ENCODE measurements at regions not wholly inside any gene's neighbourhood (a gene's known extent, or its start where the extent isn't known, plus 50 kb on each side); places are given as distances from the start of the nearest gene placed in this dataset.

- in situ Hi-C loops (cut with HindIII; ENCODE audit: low pct_unique_long_range_greater_than_20kb, low sequenced_read_pairs): no loop called here
Observed at GRCh38 chr21:32173121-32173724, 105.6 kb downstream of the MIS18A start.

DNA sequence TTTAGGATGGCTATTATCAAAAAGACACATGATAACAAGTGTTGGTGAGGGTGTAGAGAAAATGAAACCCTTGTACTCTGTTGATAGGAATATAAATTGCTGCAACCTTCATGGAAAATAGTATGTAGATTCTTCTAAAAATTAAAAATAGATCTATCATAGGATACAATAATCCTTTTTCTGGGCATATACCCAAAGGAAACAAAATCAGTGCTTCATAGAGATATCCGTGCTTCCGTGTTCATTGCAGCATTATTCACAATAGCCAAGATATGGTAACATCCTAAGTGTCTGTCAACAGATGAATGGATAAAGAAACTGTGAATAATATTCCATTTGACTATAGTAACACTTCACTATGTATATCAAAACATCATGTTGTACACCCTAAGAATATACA, 106.7 kb downstream of the MIS18A start:
- POLR2A ChIA-PET: no interaction called here

More at GRCh38 chr21:32173121-32173724, 105.6 kb downstream of the MIS18A start:
- Histone ChIP-seq H3K4me1 (ENCODE audit: control insufficient read depth, insufficient read depth, low read length) (no peaks in the 10 kb centered on the region), H3K27ac (ENCODE audit: low read length) (no peak overlapping the region), H3K36me3 (ENCODE audit: control insufficient read depth, insufficient read depth, low read length) (no peaks in the 10 kb centered on the region), H3K27me3 (ENCODE audit: control insufficient read depth, insufficient read depth, low read length) (peaks cover 3% of the 10 kb centered on the region), H3K4me3 (ENCODE audit: low read depth in 2 of 2, low read length in 2 of 2) (no peak overlapping the region), H3K9me3 (ENCODE audit: control insufficient read depth, insufficient read depth, low read depth, low read length) (no peaks in the 10 kb centered on the region)
- TF ChIP-seq SIN3A (IDR thresholded peaks at IDR 0.05; ENCODE audit: borderline replicate concordance, insufficient read depth, low read depth, low read length) (no peak), CTCF (IDR thresholded peaks at IDR 0.05) (no peak), REST (IDR thresholded peaks at IDR 0.05; ENCODE audit: insufficient read depth in 1 of 2, low read depth in 2 of 2, low read length in 1 of 2) (no peak), TCF7L2 (IDR thresholded peaks at IDR 0.05; ENCODE audit: low read depth, low read length) (no peak), POLR2AphosphoS5 (IDR thresholded peaks at IDR 0.05; ENCODE audit: low read depth, low read length) (no peak)
- DNase-seq (ENCODE audit: low read depth, low spot score) (no peak), ATAC-seq (no peak)
- CTCF ChIA-PET: no interaction called here
- BruUV-seq (replicated peaks): no TSS peak
- POLR2A ChIA-PET: no interaction called here
- intact Hi-C loops (cut with micrococcal nuclease; ENCODE audit: unreplicated experiment): no loop called here

More for the DNA sequence above, 106.7 kb downstream of the MIS18A start:
- ATAC-seq (no peak), DNase-seq (ENCODE audit: low read depth, low spot score) (no peak)
- Histone ChIP-seq H3K36me3 (ENCODE audit: control insufficient read depth, insufficient read depth, low read length) (no peaks in the 10 kb centered on the region), H3K4me3 (ENCODE audit: low read depth in 2 of 2, low read length in 2 of 2) (no peak overlapping the region), H3K27ac (ENCODE audit: low read length) (no peak overlapping the region), H3K27me3 (ENCODE audit: control insufficient read depth, insufficient read depth, low read length) (peaks cover 3% of the 10 kb centered on the region), H3K9me3 (ENCODE audit: control insufficient read depth, insufficient read depth, low read depth, low read length) (no peaks in the 10 kb centered on the region), H3K4me1 (ENCODE audit: control insufficient read depth, insufficient read depth, low read length) (no peaks in the 10 kb centered on the region)
- TF ChIP-seq TCF7L2 (IDR thresholded peaks at IDR 0.05; ENCODE audit: low read depth, low read length) (no peak), SIN3A (IDR thresholded peaks at IDR 0.05; ENCODE audit: borderline replicate concordance, insufficient read depth, low read depth, low read length) (no peak), REST (IDR thresholded peaks at IDR 0.05; ENCODE audit: insufficient read depth in 1 of 2, low read depth in 2 of 2, low read length in 1 of 2) (no peak), CTCF (IDR thresholded peaks at IDR 0.05) (no peak)
- CTCF ChIA-PET: no interaction called here
- in situ Hi-C loops (cut with HindIII; ENCODE audit: low pct_unique_long_range_greater_than_20kb, low sequenced_read_pairs) (no loop called here), intact Hi-C loops (cut with micrococcal nuclease; ENCODE audit: unreplicated experiment) (no loop called here)
- no TSS peak for BruUV-seq (replicated peaks)

Measured in Panc1 (cell line).